GM21390 (cell line): ENCODE measurements at regions not wholly inside any gene's neighbourhood (a gene's known extent, or its start where the extent isn't known, plus 50 kb on each side); places are given as distances from the start of the nearest gene placed in this dataset.
"Not testable (repeated sequence)": the region's sequence is repeated elsewhere in the genome, so short reads cannot be mapped to it uniquely, and the experiment has no call there.

Experiments
- ATAC-seq: cut with Tn5 transposase; IDR thresholded peaks from one replicate; pipeline ENCODE4 v1.9.1; 2021; ENCODE audit not compliant: unreplicated experiment

DNA sequence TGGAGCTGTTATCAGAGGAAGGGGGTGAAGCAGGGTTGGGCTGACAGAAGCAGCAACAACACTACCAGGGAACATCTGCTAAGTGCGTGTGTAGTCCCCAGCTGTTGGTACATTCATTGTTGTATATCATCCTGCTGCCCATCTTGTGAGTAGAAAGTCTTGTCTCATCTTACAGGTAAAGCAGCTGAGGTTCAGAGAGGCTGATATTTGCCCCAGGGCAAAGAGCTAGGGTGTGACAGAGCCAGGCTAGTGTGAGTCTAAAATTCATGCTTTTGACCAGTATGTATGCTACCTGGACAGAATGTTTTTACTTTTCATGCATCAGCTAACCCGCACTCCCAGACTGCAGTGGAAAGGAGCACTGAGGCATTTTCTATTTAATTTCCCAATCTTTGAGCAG, 221.6 kb downstream of the STK31 start:
- no peak for ATAC-seq

DNA sequence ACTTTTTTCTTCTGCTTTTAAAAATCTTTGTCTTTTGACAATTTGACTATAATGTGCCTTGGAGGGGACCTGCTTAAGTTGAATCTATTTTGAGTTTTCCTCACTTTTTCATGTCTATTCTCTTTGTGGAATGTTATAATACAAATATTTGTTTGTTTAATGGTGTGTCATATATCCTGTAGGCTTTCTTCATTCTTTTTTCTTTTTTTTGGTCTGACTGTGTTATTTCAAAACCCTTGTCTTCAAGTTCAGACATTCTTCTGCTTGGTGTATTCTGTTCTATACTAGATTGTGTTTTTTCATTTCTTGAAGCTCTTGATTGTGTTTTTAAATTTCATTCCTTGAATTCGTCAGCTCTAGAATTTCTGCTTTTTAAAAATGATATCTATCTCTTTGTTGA, 228.2 kb downstream of the STK31 start:
- ATAC-seq: no peak

GRCh38 chr7:23938937-23939552, 229.0 kb downstream of the STK31 start:
- ATAC-seq: peak; percentile 74

GRCh38 chr7:23939747-23940146, 229.7 kb downstream of the STK31 start:
- not testable (repeated sequence) for ATAC-seq

- no peak for ATAC-seq
These were observed 231.5 kb downstream of the STK31 start for GRCh38 chr7:23941551-23941950.

DNA sequence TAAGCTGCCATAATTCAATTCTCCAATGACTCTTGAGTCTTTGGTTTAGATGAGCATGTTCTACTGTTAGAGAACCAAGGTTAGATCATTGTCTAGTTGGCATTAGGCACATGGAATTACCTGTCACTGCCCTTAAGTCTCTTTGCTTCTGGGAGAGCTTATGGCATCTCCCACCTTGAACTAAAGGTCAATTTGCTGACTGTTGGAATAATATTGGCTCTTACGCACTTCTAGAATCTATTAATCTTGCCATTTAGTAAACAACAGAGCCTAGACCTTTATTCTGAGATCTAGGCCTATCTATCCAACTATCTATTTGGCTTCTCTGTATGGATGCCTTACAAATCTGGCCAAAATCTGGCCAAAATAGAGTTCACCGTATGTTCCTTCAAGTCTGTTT, 232.0 kb downstream of the STK31 start:
- no peak for ATAC-seq

DNA sequence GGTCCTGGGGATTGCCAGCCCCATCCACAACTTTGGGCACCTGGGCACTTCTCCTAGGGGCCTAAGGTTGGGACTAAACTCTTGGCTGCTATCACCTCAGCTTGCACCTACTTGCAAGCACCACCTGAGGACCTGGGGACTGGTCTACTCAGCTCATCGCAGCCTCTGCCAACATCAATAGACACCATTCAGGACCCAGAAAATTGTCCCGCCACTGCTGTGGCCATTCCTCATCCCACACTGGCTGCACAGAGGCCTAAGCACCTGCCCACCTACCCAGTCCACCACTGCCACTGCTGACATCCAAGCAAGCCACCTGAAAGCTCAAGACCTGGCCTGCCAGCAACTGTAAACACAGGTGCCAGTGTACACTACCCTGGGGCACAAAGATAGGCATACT, 234.1 kb downstream of the STK31 start:
- no peak for ATAC-seq

DNA sequence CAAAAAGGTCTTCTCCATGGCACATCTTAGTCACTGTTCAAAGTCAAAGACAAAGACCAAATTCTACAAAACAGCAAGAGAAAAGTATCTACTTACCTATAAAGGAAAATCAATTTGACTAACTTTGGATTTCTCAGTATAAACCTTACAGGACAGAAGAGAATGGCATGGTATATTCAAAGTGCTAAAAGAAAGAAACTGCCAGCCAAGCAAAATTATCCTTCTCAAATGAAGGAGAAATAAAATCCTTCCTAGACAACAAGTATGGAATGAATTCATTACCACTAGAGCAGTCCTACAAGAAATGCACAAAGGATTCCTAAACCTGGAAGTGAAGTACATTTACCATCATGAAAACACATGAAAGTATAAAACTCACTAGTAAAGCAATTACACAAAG, 235.5 kb downstream of the STK31 start:
- ATAC-seq: no peak

GRCh38 chr7:23955145-23955544, 245.1 kb downstream of the STK31 start:
- no peak for ATAC-seq

- ATAC-seq: no peak
These were observed 245.7 kb downstream of the STK31 start for GRCh38 chr7:23955600-23956149.

DNA sequence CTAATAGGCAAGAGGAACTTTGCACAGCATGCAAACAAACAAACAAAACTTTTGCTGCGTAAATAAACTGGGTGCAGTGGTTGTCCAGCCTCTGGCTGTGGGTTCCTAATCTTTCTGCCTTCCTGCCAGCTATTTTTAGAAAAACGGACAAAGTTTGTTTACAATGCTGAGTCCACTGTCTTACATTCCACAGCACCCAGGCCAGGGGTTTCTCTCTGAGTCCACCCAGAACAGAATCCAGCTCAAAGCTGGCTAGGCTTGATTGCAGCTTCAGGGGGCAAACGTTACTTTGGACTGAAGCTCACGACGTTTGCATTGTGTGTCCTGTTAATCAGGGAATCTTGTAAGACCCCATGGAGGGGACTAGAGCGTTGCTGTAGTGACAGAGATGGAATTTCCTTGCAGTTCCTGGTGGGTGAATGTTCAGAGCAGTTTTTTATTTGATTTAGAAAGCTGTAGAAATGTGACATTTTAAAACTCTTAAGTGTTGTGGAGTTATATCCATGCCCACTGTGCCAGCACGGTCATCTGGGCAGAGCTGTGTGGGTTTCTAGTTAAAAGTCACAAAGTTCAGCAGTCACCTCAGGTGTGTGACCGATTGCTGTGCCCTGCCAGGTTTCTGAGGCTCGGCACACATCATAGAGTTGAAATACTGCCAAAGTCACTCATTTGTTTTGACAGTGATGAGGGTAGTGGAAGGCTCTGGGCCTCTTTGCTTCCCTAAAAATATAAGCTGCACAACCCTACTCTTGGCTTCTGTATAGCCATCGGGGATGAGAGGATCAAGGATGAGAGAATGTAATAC, 247.0 kb downstream of the STK31 start:
- no peak for ATAC-seq

DNA sequence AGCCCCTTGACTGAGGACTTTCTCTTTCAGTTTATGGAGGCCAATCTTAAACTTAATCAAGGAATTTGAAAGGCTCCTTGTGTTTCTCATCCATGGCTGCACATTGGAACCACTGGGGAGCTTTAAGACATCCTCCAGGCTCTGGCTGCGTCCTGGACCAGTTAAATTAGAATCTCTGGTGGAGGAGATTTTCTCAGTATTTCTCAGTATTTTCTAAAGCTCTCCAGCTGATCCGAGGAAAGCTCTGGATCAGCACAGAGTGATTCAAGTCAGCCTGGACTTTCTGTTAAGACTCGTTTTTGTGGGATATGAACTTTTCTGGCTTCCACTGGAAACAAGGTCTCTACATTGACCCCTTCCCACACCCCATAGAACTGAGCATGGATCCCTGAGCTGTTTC, 249.8 kb downstream of the STK31 start:
- no peak for ATAC-seq

GRCh38 chr7:23960361-23960760, 250.3 kb downstream of the STK31 start:
- no peak for ATAC-seq

- ATAC-seq: no peak
These were observed 253.6 kb downstream of the STK31 start for GRCh38 chr7:23963461-23964165.

DNA sequence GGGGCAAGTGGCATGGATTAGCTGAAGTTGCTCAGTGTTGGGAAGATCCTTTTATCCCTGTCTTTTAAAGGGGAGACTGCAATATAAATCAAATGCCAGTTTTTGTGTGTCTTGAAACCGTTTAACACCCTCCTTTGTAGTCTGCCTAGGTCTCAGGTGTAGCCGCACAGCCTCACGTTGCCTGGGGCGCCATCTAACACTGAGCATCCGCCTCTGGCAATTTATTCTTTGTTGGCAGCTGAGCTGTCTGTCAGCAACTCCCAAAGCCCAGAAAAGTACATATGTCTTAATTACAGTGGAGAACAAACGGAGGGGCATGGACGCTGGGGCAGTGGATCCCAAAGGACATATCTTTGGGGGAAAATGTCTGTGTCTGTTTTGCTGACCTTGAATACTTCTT, 254.7 kb downstream of the STK31 start:
- no peak for ATAC-seq

GRCh38 chr7:23965296-23965695, 255.3 kb downstream of the STK31 start:
- ATAC-seq: no peak

- ATAC-seq: no peak
These were observed 256.9 kb downstream of the STK31 start for GRCh38 chr7:23966941-23967340.

DNA sequence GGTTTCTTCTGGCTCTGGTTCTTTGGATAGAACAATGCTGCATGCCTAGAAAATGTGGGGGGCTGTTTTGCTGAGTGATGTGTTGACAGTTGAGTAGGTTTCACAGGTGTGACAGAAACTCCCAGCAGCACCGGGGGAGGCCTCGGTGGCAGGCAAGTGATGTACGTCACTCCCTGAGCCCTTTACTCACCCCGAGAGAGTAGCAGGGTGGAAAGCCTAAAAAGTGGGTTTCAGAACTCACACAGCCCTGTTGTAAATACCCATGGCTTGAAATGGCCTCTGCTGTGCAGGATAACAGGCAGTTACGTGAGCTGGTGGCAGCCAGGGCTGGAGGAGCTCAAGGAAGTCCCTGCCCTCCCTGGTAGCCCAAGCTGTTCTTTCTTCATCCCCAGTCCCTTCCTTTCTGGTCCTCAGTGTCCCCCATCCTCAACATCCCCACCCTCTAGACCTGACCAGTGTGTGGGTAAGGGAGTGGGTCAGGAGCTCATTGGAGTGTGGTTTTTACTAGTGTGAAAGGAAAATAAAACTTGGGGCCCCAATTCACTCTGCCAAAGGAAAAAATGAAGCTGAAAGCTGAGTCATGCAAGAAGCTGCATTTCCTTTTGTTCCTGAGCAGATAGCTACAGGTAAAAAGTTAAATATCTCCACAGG, 258.1 kb downstream of the STK31 start:
- peak; percentile 77 for ATAC-seq

GRCh38 chr7:23968791-23969190, 258.8 kb downstream of the STK31 start:
- no peak for ATAC-seq

GRCh38 chr7:23969443-23969842, 259.4 kb downstream of the STK31 start:
- no peak for ATAC-seq

DNA sequence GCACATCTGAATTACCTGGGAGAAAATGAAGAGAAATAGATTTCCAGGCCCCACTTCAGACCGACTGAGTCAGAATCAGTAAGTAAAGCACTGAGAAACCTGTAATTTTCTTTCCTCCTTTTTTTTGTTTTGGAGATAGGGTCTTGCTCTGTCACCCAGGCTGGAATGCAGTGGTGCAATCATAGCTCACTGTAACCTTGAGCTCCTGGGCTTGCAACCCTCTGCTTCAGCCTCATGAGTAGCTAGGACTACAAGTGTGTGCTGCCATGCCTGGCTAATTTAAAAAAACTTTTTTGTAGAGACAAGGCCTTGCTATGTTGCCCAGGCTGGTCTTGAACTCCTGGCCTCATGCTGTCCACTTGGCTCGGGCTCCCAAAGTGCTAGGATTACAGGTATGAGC, 260.2 kb downstream of the STK31 start:
- ATAC-seq: no peak
